ENCODE measurements at regions not wholly inside any gene's neighbourhood (a gene's known extent, or its start where the extent isn't known, plus 50 kb on each side); places are given as distances from the start of the nearest gene placed in this dataset.

GRCh38 chr11:69999721-70000120 is 78.4 kb upstream of the ANO1 start:
- no peak for TF ChIP-seq EZH2 (IDR thresholded peaks at IDR 0.05; ENCODE audit: borderline replicate concordance, low read depth, low read length, poor library complexity, severe bottlenecking)
- TF ChIP-seq CTCF (conservative IDR thresholded peaks at IDR 0.05; ENCODE audit: low read depth, low read length): no peak
- ChIA-PET CTCF (no interaction called here), POLR2A (ENCODE audit: low non-redundant PET) (no interaction called here)
- H3K4me1 ChIP-seq (ENCODE audit: insufficient read depth, low read length, poor library complexity, severe bottlenecking): no peaks in the 10 kb centered on the region
- DNase-seq (ENCODE audit: low spot score): no peak
- peaks cover 4% of the 10 kb centered on the region for H3K27me3 ChIP-seq (replicated peaks; ENCODE audit: insufficient read depth, low read depth, low read length, poor library complexity)
- H3K9me3 ChIP-seq (ENCODE audit: low read depth, low read length, poor library complexity, severe bottlenecking): no peaks in the 10 kb centered on the region
- BruUV-seq (replicated peaks): no TSS peak
- no peak overlapping the region for H3K27ac ChIP-seq (ENCODE audit: low read depth, low read length, poor library complexity, severe bottlenecking)
- H3K4me3 ChIP-seq (ENCODE audit: low read depth, low read length, poor library complexity, severe bottlenecking): no peak overlapping the region
- intact Hi-C loops (cut with micrococcal nuclease; ENCODE audit: unreplicated experiment): no loop called here
- no peaks in the 10 kb centered on the region for H3K36me3 ChIP-seq (ENCODE audit: insufficient read depth, low read length, poor library complexity, severe bottlenecking)

DNA sequence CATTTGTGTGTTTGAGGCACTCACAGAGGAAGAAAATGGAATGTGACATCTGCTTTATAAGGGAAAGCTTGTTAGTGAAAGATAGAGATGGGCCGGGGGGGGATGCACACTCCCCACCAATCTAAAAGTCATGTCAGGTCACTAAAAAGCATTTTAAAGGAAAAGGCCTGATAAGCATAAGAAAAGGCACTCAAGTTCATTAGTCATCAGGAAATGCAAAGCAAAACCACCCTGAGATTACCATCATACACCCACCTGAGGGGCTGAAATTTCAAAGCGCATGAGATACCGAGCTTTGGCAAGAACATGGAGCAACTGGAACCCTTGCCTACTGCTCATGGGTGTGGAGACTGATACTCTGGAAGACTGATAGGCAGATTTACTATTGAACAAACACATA is 77.9 kb upstream of the ANO1 start:
- Histone ChIP-seq H3K27me3 (replicated peaks; ENCODE audit: insufficient read depth, low read depth, low read length, poor library complexity) (peaks cover 4% of the 10 kb centered on the region), H3K4me3 (ENCODE audit: low read depth, low read length, poor library complexity, severe bottlenecking) (no peak overlapping the region), H3K9me3 (ENCODE audit: low read depth, low read length, poor library complexity, severe bottlenecking) (no peaks in the 10 kb centered on the region), H3K36me3 (ENCODE audit: insufficient read depth, low read length, poor library complexity, severe bottlenecking) (no peaks in the 10 kb centered on the region), H3K4me1 (ENCODE audit: insufficient read depth, low read length, poor library complexity, severe bottlenecking) (no peaks in the 10 kb centered on the region), H3K27ac (ENCODE audit: low read depth, low read length, poor library complexity, severe bottlenecking) (no peak overlapping the region)
- intact Hi-C loops (cut with micrococcal nuclease; ENCODE audit: unreplicated experiment): no loop called here
- TF ChIP-seq EZH2 (IDR thresholded peaks at IDR 0.05; ENCODE audit: borderline replicate concordance, low read depth, low read length, poor library complexity, severe bottlenecking) (no peak), CTCF (conservative IDR thresholded peaks at IDR 0.05; ENCODE audit: low read depth, low read length) (no peak)
- BruUV-seq (replicated peaks): no TSS peak
- ChIA-PET CTCF (no interaction called here), POLR2A (ENCODE audit: low non-redundant PET) (no interaction called here)
- no peak for DNase-seq (ENCODE audit: low spot score)

GRCh38 chr11:70001246-70001645 is 76.9 kb upstream of the ANO1 start:
- intact Hi-C loops (cut with micrococcal nuclease; ENCODE audit: unreplicated experiment): no loop called here
- H3K4me3 ChIP-seq (ENCODE audit: low read depth, low read length, poor library complexity, severe bottlenecking): no peak overlapping the region
- no peak for DNase-seq (ENCODE audit: low spot score)
- H3K9me3 ChIP-seq (ENCODE audit: low read depth, low read length, poor library complexity, severe bottlenecking): no peaks in the 10 kb centered on the region
- H3K27me3 ChIP-seq (replicated peaks; ENCODE audit: insufficient read depth, low read depth, low read length, poor library complexity): peaks cover 4% of the 10 kb centered on the region
- no peak overlapping the region for H3K27ac ChIP-seq (ENCODE audit: low read depth, low read length, poor library complexity, severe bottlenecking)
- H3K36me3 ChIP-seq (ENCODE audit: insufficient read depth, low read length, poor library complexity, severe bottlenecking): no peaks in the 10 kb centered on the region
- POLR2A ChIA-PET (ENCODE audit: low non-redundant PET): no interaction called here
- no peaks in the 10 kb centered on the region for H3K4me1 ChIP-seq (ENCODE audit: insufficient read depth, low read length, poor library complexity, severe bottlenecking)
- TF ChIP-seq EZH2 (IDR thresholded peaks at IDR 0.05; ENCODE audit: borderline replicate concordance, low read depth, low read length, poor library complexity, severe bottlenecking): no peak
- TF ChIP-seq CTCF (conservative IDR thresholded peaks at IDR 0.05; ENCODE audit: low read depth, low read length): no peak
- CTCF ChIA-PET: interaction anchor here (0.6 kb wide), 1 partner anchor 113 kb away, joined by 3 read pairs; no protein-coding TSS in a partner anchor
- BruUV-seq (replicated peaks): no TSS peak

Data from A673 (cell line).